Erythroblast (primary cell): ENCODE measurements at regions not wholly inside any gene's neighbourhood (a gene's known extent, or its start where the extent isn't known, plus 50 kb on each side); places are given as distances from the start of the nearest gene placed in this dataset.

ENCODE experiments used
- GATA1 ChIP-seq: IDR thresholded peaks from 2 replicates; pipeline ENCODE4 v1.6.1; 2011; ENCODE audit warnings: low read depth, mild to moderate bottlenecking, control low read depth, low read length, moderate library complexity
- POLR2A ChIP-seq: IDR thresholded peaks from 2 replicates; pipeline ENCODE4 v1.6.1; 2011; ENCODE audit warnings: mild to moderate bottlenecking, low read length

GRCh38 chr6:134864558-134864957, 85.3 kb downstream of the ALDH8A1 start:
- TF ChIP-seq POLR2A (no peak), GATA1 (no peak)
